Duodenal mucosa (tissue), 2 donors: ENCODE measurements at regions not wholly inside any gene's neighbourhood (a gene's known extent, or its start where the extent isn't known, plus 50 kb on each side); places are given as distances from the start of the nearest gene placed in this dataset.

Experiments
- H3K27ac ChIP-seq: one replicate; pipeline ENCODE4 v1.7.0; 2013; ENCODE audit warnings: low read depth, low read length
- H3K27me3 ChIP-seq, 2 donors: one replicate each; pipeline ENCODE4 v1.7.0; 2013; ENCODE audit warnings: low read length in 2 of 2, control low read depth in 1 of 2; ENCODE audit not compliant: insufficient read depth in 2 of 2, control insufficient read depth in 1 of 2
- H3K36me3 ChIP-seq, 2 donors: one replicate each; pipeline ENCODE4 v1.7.0; 2013; ENCODE audit warnings: low read length in 2 of 2, control low read depth in 1 of 2; ENCODE audit not compliant: insufficient read depth in 2 of 2, control insufficient read depth in 1 of 2
- H3K4me1 ChIP-seq, 2 donors: one replicate each; pipeline ENCODE4 v1.7.0; 2013; ENCODE audit warnings: low read length in 2 of 2, control low read depth in 1 of 2; ENCODE audit not compliant: insufficient read depth in 2 of 2, control insufficient read depth in 1 of 2
- H3K4me3 ChIP-seq, 2 donors: one replicate each; pipeline ENCODE4 v1.7.0; 2013; ENCODE audit warnings: low read length in 2 of 2, low read depth in 1 of 2
- H3K9ac ChIP-seq, 2 donors: one replicate each; pipeline ENCODE4 v1.7.0; 2013; ENCODE audit warnings: low read length in 2 of 2, low read depth in 1 of 2
- H3K9me3 ChIP-seq, 2 donors: one replicate each; pipeline ENCODE4 v1.7.0; 2013; ENCODE audit warnings: low read length in 2 of 2, control low read depth in 1 of 2; ENCODE audit not compliant: control insufficient read depth in 1 of 2

DNA sequence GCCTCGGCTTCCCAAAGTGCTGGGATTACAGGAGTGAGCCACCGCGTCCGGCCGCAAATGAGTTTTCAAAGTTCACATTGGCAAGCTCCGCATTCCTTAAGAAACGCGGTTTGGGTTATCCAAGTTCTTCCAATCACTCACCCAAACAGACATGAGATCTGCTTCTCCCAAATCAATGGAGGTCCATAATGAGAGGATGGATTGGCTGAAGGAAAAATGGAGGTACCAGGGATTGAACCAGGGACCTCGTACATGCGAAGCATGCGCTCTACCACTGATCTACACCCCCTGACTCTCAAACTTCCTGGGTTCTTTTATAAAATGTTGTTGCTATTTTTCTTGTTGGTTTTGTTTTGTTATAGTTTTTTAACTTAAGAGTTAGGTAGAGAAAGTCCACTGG lies 170.0 kb downstream of the GPX5 start:
- H3K4me1 ChIP-seq = no peaks in the 10 kb centered on the region
- no peaks in the 10 kb centered on the region for H3K36me3 ChIP-seq
- no peak overlapping the region for H3K9ac ChIP-seq
- no peak overlapping the region for H3K27ac ChIP-seq
- H3K9me3 ChIP-seq = no peaks in the 10 kb centered on the region
- H3K4me3 ChIP-seq = no peak overlapping the region
- peaks cover 42 to 49% of the 10 kb centered on the region in 2 donors for H3K27me3 ChIP-seq

DNA sequence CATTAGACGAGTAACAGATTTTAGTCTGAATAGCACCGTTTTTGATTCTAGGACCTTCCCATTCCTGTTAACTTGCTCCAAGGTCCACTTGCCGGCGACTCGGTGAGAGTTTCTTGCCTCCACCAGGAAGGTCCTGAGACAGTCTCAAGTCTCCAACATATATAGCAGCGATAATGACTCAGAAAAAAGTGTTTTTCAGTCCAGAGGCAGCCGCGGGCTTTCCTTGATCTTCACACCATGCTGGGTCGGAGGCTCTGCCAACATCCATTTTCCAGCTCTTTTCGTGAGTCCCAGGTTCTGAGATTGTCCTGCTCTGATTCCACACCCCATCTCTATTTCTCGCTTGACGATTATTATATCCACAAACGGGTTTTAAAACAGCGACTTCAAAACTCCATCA lies 170.5 kb downstream of the GPX5 start:
- Histone ChIP-seq H3K9ac (no peak overlapping the region), H3K36me3 (no peaks in the 10 kb centered on the region), H3K4me3 (no peak overlapping the region), H3K27ac (no peak overlapping the region), H3K27me3 (peaks cover 42 to 52% of the 10 kb centered on the region in 2 donors), H3K9me3 (no peaks in the 10 kb centered on the region), H3K4me1 (no peaks in the 10 kb centered on the region)

DNA sequence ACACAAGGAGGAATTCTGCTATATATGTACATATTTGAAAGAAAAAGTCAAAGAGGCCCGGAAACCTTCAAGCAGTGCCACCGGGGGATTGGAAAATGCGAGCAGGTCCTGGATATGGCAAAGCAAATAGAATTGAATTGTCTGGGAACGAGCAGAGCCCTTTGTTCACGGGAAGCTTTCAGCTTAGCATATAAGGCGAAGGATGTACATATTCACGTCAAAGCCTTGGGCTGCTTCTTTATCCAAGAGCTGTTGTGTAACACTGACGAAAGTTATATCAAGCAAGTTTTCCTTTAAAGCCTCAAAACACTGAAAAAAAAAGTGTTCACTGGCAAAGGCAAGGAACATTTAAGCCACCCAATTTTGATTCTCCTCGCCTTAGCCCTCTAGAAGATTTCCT lies 171.0 kb downstream of the GPX5 start:
- H3K4me1 ChIP-seq = no peaks in the 10 kb centered on the region
- H3K9me3 ChIP-seq = no peaks in the 10 kb centered on the region
- H3K9ac ChIP-seq = no peak overlapping the region
- no peaks in the 10 kb centered on the region for H3K36me3 ChIP-seq
- H3K27ac ChIP-seq = no peak overlapping the region
- no peak overlapping the region for H3K4me3 ChIP-seq
- H3K27me3 ChIP-seq = peaks cover 42 to 53% of the 10 kb centered on the region in 2 donors

DNA sequence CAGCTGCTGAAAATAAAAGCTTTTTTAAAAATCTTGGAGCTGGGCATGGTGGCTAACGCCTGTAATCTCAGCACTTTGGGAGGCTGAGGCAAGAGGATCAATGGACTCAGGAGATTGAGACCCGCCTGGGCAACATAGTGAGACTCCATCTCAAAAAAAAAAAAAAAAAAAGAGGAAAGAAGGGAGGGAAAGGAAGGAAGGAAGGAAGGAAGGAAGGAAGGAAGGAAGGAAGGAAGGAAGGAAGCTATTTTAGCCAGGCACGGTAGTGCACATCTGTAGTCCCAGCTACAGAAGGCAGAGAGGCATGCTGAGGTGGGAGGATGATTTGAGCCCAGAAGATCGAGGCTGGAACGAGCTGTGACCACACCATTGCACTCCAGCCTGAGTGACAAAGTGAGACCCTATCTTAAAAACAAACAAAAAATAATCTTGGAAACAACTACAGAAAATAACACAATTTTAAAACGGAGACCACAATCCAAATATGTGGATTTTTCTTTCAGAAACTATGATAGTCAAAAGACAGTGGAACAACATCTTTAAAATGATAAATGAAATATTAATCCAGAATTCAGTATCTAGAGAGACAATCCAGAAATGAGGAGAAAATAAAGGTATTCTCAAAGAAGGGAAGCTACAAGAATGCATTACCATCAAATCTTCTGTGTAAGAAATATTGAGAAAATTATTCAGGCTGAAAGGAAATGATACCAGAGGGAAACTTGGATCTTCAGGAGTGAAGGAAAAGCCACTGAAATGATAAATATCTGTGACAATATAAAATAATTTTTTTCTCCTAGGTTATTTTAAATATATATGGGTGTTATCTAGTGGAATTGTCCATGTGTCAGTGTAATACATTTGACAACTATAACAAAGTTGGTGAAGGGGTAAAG lies 182.0 kb downstream of the GPX5 start:
- H3K9ac ChIP-seq = no peak overlapping the region
- H3K4me3 ChIP-seq = no peak overlapping the region
- peaks cover 0 to 16% of the 10 kb centered on the region in 2 donors for H3K27me3 ChIP-seq
- peaks cover 9 to 11% of the 10 kb centered on the region in 2 donors for H3K9me3 ChIP-seq
- H3K27ac ChIP-seq = no peak overlapping the region
- no peaks in the 10 kb centered on the region for H3K4me1 ChIP-seq
- no peaks in the 10 kb centered on the region for H3K36me3 ChIP-seq

DNA sequence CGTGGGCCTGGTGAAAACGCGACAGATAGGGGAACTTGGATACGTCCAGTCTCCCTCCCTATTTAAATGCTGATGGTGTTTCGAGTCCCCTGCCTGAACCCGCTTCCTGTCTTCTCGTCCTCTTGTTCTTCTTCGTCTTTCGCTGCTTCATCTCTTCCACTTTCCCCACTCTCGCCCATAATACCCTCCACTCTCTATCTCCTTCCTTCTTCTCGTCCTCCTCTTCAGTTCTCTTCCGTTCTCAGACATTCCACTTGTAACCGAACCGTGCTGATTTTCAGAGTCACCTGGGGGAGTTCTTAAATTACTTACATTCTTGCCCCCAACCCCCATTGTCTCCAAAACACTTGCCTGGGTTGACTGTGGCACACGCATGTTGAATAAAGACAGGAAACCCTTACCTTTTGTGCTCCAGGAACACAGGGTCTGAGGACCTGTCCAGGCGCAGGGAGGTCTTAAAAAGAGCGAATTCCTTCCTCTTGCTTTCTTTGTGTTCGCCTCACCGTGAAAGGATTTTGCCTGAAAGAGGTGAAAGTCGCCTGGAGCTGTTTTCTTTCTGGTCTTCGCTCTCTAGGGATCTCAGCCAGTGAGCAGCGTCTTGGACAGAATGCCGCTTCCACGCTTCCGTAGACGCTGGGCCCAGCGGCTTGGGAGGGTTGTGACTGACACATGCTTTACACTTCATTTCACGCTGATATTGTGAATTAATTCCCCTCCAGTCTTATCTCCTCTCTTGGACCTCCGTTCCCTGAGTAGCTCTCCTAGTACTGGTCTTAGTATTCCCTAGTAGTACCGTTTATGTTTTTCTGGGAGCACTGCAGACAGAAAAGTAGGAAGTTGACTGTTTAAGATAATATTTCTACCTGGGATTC lies 184.0 kb downstream of the GPX5 start:
- peak overlapping the region in 1 of 2 donors; percentile 10 for H3K4me3 ChIP-seq
- H3K9me3 ChIP-seq = peaks cover 9 to 11% of the 10 kb centered on the region in 2 donors
- peaks cover 0 to 16% of the 10 kb centered on the region in 2 donors for H3K27me3 ChIP-seq
- no peaks in the 10 kb centered on the region for H3K4me1 ChIP-seq
- no peak overlapping the region for H3K9ac ChIP-seq
- H3K36me3 ChIP-seq = no peaks in the 10 kb centered on the region
- H3K27ac ChIP-seq = no peak overlapping the region

DNA sequence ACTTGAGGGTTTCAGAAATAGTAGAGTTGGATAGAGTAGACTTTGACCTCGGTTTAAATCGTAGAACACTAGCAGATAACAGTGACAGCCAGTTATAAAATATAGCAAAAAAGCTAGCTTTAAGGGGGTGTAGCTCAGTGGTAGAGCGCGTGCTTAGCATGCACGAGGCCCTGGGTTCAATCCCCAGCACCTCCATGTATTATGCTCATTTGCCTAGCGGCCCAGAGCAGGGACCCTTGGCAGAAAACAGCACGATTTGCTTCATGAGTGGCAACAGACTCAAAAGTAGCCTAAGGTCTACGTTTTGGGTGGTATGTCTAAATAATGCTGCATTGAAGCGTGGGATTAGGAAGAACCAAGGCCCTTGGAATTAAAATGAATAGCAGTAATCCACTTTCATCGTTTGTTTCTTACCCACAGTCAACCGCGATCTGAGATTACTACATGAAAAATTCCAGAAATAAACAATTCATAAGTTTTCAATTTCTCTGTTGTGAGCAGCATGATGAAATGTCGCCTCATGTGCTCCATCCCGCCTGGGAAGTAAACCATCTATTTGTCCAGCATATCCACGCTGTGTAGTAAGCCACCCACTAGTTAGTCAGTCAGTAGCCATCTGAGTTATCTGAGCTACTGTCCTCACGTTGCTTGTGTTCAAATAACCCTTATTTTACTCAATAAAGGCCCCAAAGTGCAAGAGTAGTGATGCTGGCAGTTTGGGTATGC lies 184.9 kb downstream of the GPX5 start:
- Histone ChIP-seq H3K4me1 (no peaks in the 10 kb centered on the region), H3K36me3 (no peaks in the 10 kb centered on the region), H3K4me3 (no peak overlapping the region), H3K27me3 (peaks cover 0 to 16% of the 10 kb centered on the region in 2 donors), H3K27ac (no peak overlapping the region), H3K9ac (no peak overlapping the region), H3K9me3 (peaks cover 9 to 11% of the 10 kb centered on the region in 2 donors)

DNA sequence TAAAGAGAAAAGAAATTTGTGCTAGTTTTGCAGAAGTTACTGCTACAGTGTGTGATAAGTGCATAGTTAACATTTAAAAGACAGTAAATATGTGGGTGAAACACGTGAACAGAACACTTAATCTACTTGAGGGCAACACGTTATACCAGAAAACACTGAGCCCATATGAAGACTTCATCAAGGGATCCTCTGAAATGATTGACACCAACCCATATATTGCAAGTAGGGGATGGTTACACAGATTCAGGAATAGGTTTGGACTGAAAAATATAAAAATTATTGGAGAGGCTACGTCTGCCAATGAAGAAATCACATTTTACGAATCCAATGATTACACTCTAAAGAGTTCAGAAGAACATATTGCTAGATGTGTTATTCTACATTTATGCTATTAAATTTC lies 185.6 kb downstream of the GPX5 start:
- H3K27me3 ChIP-seq = peaks cover 0 to 16% of the 10 kb centered on the region in 2 donors
- H3K9ac ChIP-seq = no peak overlapping the region
- no peak overlapping the region for H3K4me3 ChIP-seq
- no peaks in the 10 kb centered on the region for H3K4me1 ChIP-seq
- H3K9me3 ChIP-seq = peaks cover 9 to 11% of the 10 kb centered on the region in 2 donors
- H3K27ac ChIP-seq = no peak overlapping the region
- no peaks in the 10 kb centered on the region for H3K36me3 ChIP-seq

DNA sequence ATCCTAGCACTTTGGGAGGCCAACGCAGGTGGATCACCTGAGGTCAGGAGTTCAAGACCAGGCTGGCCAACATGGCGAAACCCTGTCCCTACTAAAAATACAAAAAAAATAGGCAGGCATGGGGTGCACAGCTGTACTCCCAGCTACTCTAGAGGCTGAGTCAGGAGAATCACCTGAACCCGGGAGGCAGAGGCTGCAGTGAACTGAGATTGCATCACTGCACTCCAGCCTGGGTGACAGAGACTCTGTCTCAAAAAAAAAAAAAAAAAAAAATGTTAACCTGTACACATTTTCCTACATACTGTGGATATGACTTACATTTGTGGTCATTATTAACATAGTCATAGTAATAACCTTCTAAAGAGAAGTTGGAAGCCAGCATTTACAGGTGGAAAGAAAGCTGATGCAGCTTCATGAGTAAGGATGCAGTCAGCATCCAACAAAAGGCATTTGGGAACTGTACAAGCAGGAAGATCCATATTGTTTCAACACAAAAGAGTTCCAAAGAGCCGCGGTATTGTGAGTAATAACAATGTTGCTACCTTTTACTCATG lies 186.2 kb downstream of the GPX5 start:
- no peak overlapping the region for H3K4me3 ChIP-seq
- no peaks in the 10 kb centered on the region for H3K4me1 ChIP-seq
- no peaks in the 10 kb centered on the region for H3K36me3 ChIP-seq
- H3K27me3 ChIP-seq = peaks cover 0 to 16% of the 10 kb centered on the region in 2 donors
- peaks cover 9 to 11% of the 10 kb centered on the region in 2 donors for H3K9me3 ChIP-seq
- no peak overlapping the region for H3K27ac ChIP-seq
- no peak overlapping the region for H3K9ac ChIP-seq

DNA sequence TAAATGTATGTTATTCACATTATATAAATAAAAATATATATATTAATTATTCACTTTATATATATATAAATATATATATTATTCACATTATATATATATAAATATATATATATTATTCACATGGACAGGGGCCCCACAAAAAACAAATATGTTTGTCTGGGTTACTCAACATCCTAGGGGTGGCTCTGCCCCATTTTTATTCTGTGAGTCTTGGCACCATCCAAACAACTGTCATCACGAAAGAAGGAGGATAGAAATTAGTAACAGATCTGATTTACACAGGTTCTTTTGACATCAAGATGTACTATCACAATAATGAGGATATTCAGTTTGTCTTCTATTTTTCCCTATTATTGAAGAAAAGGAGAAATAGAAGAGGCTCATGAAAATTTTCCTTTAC lies 187.3 kb downstream of the GPX5 start:
- peaks cover 0 to 16% of the 10 kb centered on the region in 2 donors for H3K27me3 ChIP-seq
- no peaks in the 10 kb centered on the region for H3K36me3 ChIP-seq
- no peak overlapping the region for H3K27ac ChIP-seq
- no peak overlapping the region for H3K9ac ChIP-seq
- H3K4me1 ChIP-seq = no peaks in the 10 kb centered on the region
- H3K4me3 ChIP-seq = no peak overlapping the region
- H3K9me3 ChIP-seq = peaks cover 6 to 8% of the 10 kb centered on the region in 2 donors
